Activated T-cell treated with anti-CD3 and anti-CD28 coated beads for 4 hours (primary cell): ENCODE measurements at regions not wholly inside any gene's neighbourhood (a gene's known extent, or its start where the extent isn't known, plus 50 kb on each side); places are given as distances from the start of the nearest gene placed in this dataset.
A peak's percentile ranks its signal among the peaks of the same experiment; 100 is the strongest.
"Not testable (repeated sequence)": the region's sequence is repeated elsewhere in the genome, so short reads cannot be mapped to it uniquely, and the experiment has no call there.

Source experiments
- DNase-seq: peaks from one replicate; pipeline ENCODE4 v3.0.0-alpha.2; 2020

GRCh38 chrY:19535697-19536096, 208.8 kb downstream of the KDM5D start:
- not testable (repeated sequence) for DNase-seq

- DNase-seq = no peak
Measured at GRCh38 chrY:19521976-19522375, 222.6 kb downstream of the KDM5D start.

GRCh38 chrY:19503092-19503449, 241.5 kb downstream of the KDM5D start:
- DNase-seq = no peak

- no peak for DNase-seq
Measured at GRCh38 chrY:19502169-19503091, 242.1 kb downstream of the KDM5D start.

DNA sequence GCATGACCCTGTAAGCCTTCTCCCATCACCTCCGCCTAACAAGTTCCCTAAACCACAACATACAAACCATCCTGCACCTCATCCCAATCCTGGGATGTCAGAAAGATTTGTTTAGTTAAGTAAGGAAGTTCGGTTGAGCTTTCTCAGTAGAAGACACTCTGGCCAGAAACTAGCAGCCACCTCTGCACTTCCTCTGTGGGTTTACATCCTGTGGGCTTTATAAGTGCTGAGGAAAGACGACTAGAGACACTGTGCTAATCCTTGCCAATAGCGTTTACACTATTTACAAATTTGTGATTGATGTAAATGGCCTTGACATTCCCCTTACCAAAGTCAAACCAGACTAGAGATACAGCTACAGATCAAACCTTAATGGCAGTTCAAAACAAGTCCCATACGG, 246.0 kb downstream of the KDM5D start:
- DNase-seq = no peak

- DNase-seq = no peak
Measured at GRCh38 chrY:19487494-19487893, 257.0 kb downstream of the KDM5D start.

- no peak for DNase-seq
Measured at GRCh38 chrY:19484997-19485396, 259.5 kb downstream of the KDM5D start.

GRCh38 chrY:19479141-19479540, 265.4 kb downstream of the KDM5D start:
- no peak for DNase-seq

GRCh38 chrY:19477959-19478358, 266.6 kb downstream of the KDM5D start:
- no peak for DNase-seq

- no peak for DNase-seq
Measured at GRCh38 chrY:19465809-19466208, 278.7 kb downstream of the KDM5D start.

DNA sequence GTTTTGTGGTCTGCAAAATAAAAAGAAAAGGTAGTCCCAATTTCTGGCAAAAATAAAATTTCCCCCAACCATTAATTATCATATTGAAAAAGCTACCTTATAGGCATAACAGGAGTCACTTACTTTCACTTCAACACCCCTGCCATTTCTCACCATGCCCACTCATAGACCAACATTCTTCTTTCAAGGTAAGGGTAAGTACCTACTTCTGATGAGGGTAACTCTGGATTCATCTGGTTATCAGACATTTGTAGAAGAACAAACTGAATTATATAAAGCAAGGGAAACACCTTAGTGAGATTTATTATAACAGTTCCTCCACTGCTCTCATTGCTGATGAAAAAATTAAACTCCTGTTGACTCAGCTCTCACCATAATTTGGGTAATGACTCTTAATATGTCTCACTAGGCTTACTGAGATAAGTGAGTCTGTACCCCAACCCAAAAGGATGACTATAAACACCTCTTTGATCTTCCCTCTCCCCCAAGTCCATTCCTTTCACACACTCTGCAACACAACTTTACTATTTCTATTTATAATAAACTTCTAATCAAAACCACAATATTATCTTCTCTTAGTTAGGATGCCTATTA, 287.6 kb downstream of the KDM5D start:
- no peak for DNase-seq

DNA sequence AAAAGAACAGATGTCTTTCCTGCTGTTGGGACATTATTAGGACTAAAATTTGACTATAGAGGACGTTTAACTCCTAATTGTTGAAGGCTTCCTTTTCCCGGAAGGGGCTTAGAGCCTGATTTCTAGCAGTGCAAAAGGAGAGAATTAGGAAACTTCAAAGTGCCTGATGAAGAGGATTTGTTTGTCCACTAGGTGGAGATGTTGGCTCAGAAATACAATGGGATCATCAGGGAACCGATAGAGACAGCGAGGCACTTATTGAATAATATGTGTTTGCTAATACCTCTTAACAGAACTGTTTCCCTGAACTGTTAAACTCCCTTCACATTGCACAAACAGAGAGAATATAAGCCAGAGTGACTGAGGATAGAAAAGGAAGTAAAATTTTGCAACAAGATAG, 311.5 kb downstream of the KDM5D start:
- peak; percentile 7 for DNase-seq

DNA sequence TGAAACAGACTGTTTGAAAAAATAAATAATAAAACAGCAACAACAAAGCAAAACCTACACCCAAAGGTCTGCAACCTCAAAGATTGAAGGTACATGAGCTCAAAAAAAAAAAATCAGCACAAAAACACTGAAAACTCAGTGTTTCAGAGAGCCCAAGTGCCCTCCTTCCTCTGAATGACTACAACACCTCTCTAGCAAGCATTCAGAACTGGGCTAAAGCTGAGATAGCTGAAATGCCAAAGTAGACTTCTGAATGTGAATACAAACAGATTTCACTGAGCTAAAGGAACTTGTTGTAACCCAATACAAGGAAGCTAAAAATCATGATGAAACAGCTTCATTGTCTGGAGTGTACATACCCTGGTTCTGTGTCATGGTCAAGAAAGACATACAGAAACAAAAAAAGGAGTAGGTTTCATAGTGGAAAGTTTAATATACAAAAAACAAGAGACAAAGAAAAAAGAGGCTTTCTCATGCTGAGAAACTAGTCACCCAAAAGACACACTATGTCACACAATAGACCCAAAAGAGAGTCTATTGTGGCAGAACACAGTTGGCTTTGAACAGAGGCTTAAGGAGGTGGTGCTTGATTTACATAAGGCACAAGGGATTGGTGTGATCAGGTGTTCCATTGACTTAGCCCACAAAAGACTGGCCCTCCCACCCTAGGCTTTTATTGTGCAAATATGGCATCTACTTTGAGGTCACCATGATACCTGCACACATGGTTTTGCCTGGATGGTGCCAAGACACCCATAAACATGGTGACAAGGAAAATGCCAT, 316.6 kb downstream of the KDM5D start:
- no peak for DNase-seq

- not testable (repeated sequence) for DNase-seq
Measured at GRCh38 chrY:19427191-19427590, 317.3 kb downstream of the KDM5D start.

- DNase-seq = no peak
Measured at GRCh38 chrY:19410980-19411766, 333.4 kb downstream of the KDM5D start.

GRCh38 chrY:19406246-19406645, 338.3 kb downstream of the KDM5D start:
- no peak for DNase-seq

GRCh38 chrY:19405598-19405997, 338.9 kb downstream of the KDM5D start:
- no peak for DNase-seq

GRCh38 chrY:19392876-19393275, 351.6 kb downstream of the KDM5D start:
- no peak for DNase-seq

GRCh38 chrY:19391922-19392321, 352.6 kb downstream of the KDM5D start:
- no peak for DNase-seq

DNA sequence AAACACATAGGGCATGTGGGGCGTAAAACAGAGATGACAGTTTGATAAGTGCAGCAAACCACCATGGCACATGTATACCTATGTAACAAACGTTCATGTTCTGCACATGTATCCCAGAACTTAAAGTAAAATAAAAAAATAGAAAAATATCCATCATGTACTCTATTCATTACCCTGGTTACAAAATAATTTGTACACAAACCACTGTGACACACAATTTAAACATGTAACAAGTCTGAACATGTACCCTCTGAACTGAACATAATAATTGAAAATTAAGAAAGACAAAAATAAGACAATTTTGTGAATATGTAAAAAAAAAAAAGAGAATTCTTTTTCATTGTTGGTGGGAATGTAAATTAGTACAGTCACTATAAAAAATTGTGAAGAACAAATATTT, 379.2 kb downstream of the KDM5D start:
- no peak for DNase-seq

- no peak for DNase-seq
Measured at GRCh38 chrY:19357249-19357648, 387.3 kb downstream of the KDM5D start.

- DNase-seq = no peak
Measured at GRCh38 chrY:19356735-19357134, 387.8 kb downstream of the KDM5D start.

DNA sequence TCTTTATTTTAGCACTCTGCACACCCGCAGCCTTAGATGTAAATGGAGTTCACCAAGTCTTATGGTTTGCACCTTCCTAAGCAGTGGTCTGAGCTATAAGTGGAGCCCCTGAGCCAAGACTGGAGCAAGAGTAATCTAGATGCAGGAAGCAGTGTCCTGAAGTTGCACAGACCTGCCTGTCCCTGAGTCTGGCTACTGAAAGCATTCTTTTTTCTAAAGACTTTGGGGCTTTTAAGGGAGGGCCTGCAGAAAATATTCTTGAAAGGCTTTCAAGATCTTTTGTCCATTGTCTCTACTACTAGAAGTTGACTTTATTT, 389.7 kb downstream of the KDM5D start:
- DNase-seq = no peak
